Brain microvascular endothelial cell (primary cell): ENCODE measurements at regions not wholly inside any gene's neighbourhood (a gene's known extent, or its start where the extent isn't known, plus 50 kb on each side); places are given as distances from the start of the nearest gene placed in this dataset.

Experiments used
- DNase-seq: peaks from one replicate; pipeline ENCODE4 v3.0.0-alpha.2; 2020
- H3K27ac ChIP-seq: fragments of 250-450 bp; sonication (Bioruptor Pico); 2 replicates; pipeline ENCODE4 v1.5.1; 2020; ENCODE audit warnings: mild to moderate bottlenecking, moderate library complexity
- H3K27me3 ChIP-seq: fragments of 250-450 bp; sonication (Bioruptor Pico); replicated peaks from 2 replicates; pipeline ENCODE4 v1.5.1; 2020; ENCODE audit warnings: mild to moderate bottlenecking
- H3K36me3 ChIP-seq: fragments of 250-450 bp; sonication (Bioruptor Pico); replicated peaks from 2 replicates; pipeline ENCODE4 v1.5.1; 2020; ENCODE audit warnings: mild to moderate bottlenecking
- H3K4me3 ChIP-seq: 2 replicates; pipeline ENCODE4 v1.5.1; 2011; ENCODE audit warnings: low read depth, mild to moderate bottlenecking, control low read depth, low read length, moderate library complexity
- in situ Hi-C: cut with HindIII; loops from 2 replicates; pipeline ENCODE4 v1.10.0; 2017; ENCODE audit warnings: low sequenced_read_pairs, low pct_ligation_motif_present
- TF ChIP-seq, protein P1 (sequence below): IDR thresholded peaks from 2 replicates; pipeline ENCODE4 v1.5.1; 2011; ENCODE audit warnings: low read depth, mild to moderate bottlenecking, moderate library complexity, low read length, control low read depth, inconsistent platforms; ENCODE audit errors: missing control alignments

DNA sequence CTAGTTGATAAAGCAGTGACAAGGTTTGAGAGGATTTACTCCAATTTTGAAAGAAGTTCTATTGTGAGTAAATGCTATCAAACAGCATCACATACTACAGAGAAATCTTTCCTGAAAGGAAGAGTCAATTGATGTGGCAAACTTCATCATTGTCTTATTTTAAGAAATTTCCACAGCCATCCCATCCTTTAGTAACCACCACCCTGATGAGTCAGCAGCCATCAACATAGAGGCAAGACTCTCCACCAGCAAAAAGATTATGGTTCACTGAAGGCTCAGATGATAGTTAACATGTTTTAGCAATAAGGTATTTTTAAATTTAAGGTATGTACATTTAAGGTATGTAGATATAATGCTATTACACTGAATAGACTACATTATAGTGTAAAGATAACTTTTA is 122.1 kb upstream of the ARHGAP5 start:
- DNase-seq, result no peak
- in situ Hi-C loops, result no loop called here
- Histone ChIP-seq H3K4me3 (no peak overlapping the region), H3K36me3 (no peaks in the 10 kb centered on the region), H3K27me3 (no peaks in the 10 kb centered on the region), H3K27ac (no peak overlapping the region)
- TF ChIP-seq, protein P1, sequence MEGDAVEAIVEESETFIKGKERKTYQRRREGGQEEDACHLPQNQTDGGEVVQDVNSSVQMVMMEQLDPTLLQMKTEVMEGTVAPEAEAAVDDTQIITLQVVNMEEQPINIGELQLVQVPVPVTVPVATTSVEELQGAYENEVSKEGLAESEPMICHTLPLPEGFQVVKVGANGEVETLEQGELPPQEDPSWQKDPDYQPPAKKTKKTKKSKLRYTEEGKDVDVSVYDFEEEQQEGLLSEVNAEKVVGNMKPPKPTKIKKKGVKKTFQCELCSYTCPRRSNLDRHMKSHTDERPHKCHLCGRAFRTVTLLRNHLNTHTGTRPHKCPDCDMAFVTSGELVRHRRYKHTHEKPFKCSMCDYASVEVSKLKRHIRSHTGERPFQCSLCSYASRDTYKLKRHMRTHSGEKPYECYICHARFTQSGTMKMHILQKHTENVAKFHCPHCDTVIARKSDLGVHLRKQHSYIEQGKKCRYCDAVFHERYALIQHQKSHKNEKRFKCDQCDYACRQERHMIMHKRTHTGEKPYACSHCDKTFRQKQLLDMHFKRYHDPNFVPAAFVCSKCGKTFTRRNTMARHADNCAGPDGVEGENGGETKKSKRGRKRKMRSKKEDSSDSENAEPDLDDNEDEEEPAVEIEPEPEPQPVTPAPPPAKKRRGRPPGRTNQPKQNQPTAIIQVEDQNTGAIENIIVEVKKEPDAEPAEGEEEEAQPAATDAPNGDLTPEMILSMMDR, result no peak

DNA sequence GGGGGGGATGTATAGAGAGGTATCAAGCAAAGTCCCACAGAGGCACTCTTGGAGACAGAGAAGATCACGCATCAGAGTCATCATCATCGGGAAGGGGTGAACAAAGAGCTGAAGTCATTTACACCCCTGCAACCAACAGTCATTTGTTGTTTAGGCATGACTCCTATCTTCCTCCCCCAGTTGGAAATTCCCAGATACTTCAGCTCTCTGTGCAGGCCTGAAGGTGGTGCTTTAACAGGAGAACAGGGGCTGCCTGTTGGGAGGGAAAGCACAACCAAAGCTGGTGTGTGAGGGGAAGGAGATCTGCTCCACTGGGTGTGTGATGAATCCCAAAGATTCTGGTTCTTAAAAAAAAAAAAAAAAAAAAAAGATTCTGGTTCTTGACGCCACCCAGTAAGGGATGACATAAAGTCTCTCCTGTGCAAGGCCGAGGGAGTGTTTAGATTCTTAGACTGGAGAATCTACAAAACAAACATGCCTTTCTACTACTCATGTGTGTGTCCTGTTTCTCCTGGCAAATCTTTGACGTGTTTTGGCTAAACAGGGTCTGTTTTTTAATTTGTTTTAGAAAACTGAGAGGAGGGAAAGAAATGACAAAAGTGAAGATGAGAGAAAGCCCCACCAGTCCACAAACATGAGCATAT is 121.0 kb upstream of the ARHGAP5 start:
- TF ChIP-seq, protein P1, result no peak
- Histone ChIP-seq H3K27me3 (no peaks in the 10 kb centered on the region), H3K36me3 (no peaks in the 10 kb centered on the region), H3K4me3 (no peak overlapping the region), H3K27ac (no peak overlapping the region)
- DNase-seq, result no peak
- in situ Hi-C loops, result no loop called here

DNA sequence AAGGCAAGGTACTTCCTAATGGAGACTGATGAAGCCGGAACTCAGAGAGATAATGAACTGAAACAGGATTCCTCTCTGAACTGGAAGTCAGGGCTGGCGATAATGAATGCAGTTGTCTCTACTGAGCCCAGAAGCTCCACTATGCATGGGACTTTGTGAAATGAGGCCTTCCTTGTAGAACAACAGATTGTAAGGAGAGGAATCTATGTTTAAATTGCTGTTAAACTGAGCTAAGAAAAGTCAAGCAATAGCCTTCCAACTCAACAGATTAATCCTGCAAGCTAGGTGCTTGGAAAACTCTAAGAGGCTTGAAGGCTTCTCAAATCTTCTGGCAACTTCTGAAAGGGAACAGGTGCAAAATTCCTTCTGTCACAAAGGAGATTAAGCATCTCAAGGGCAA is 119.5 kb upstream of the ARHGAP5 start:
- TF ChIP-seq, protein P1, result no peak

DNA sequence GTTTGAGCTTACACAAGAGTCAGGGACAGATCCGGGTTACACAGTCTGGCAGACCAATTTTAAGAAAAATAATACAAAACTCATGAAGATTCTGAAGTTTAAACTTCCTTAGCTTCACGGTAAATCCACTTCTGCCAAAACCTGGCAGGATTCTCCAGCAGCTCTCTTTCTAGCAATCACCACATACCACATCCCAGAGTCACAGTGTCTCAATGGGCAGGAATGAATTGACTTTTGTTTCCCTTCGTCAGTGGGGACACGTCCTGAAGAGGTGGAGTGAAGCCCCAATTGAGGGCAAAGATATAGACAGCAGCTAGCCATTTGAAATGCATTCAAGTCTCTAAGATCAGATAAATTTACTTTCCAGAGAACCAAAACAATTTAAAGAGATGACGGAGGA is 117.1 kb upstream of the ARHGAP5 start:
- H3K36me3 ChIP-seq, result no peaks in the 10 kb centered on the region
- in situ Hi-C loops, result no loop called here
- TF ChIP-seq, protein P1, result no peak
- no peak overlapping the region for H3K4me3 ChIP-seq
- H3K27ac ChIP-seq, result no peak overlapping the region
- DNase-seq, result no peak
- no peaks in the 10 kb centered on the region for H3K27me3 ChIP-seq

More for the DNA sequence above, 119.5 kb upstream of the ARHGAP5 start:
- no peaks in the 10 kb centered on the region for H3K27me3 ChIP-seq
- no peaks in the 10 kb centered on the region for H3K36me3 ChIP-seq
- H3K4me3 ChIP-seq, result no peak overlapping the region
- H3K27ac ChIP-seq, result no peak overlapping the region
- DNase-seq, result no peak
- in situ Hi-C loops, result no loop called here

DNA sequence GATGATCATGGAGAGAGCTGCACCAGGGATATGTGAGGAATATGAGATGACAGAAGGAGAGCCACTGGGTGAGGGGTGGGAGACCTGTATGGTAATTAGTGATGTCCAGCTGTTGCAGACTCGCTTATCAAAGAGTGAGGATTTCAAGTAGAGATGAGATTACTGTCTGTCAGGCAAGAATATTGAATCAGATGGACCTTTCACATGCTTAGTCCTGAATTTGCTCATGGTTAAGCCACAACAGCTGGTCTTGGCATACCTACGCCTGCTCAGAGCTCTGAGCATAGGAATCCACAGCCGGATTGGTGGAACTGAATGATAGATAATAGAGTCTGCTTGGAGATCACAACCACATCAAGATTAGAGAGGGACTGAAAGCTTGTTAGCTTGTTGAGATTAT is 115.2 kb upstream of the ARHGAP5 start:
- H3K4me3 ChIP-seq, result no peak overlapping the region
- no peaks in the 10 kb centered on the region for H3K27me3 ChIP-seq
- TF ChIP-seq, protein P1, result no peak
- in situ Hi-C loops, result no loop called here
- no peaks in the 10 kb centered on the region for H3K36me3 ChIP-seq
- no peak for DNase-seq
- no peak overlapping the region for H3K27ac ChIP-seq

DNA sequence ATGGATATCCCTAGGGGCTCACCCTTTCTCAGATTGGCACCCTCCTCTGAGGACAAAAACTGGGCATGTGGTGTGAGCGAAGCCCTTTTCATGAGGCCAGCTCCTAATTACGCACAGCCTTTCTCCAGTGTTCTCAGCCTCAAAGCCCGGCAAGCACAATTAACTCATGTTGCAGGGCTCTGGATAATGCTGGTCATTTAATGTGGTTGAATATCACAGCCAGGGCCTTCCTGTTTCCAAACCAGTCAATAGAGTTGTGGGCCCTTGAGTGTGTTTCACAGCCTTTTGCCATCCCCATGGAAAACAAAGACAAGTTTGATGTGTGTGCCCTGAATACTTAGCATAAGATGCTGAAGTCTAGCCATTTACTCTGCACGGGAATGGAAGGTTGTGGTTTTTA is 114.2 kb upstream of the ARHGAP5 start:
- TF ChIP-seq, protein P1, result no peak
- Histone ChIP-seq H3K36me3 (no peaks in the 10 kb centered on the region), H3K27me3 (no peaks in the 10 kb centered on the region), H3K4me3 (no peak overlapping the region), H3K27ac (no peak overlapping the region)
- DNase-seq, result no peak
- in situ Hi-C loops, result no loop called here
